SK-N-SH (cell line): ENCODE measurements at regions not wholly inside any gene's neighbourhood (a gene's known extent, or its start where the extent isn't known, plus 50 kb on each side); places are given as distances from the start of the nearest gene placed in this dataset.

ENCODE experiments used
- CTCF ChIA-PET: fragments of 300-600, 350-600 bp; formaldehyde crosslinking; extraction: SDS; loops from one replicate; lab custom pipeline; 2021; lab: Yijun Ruan, JAX
- POLR2A ChIA-PET: fragments of 350-600 bp; sonication (Branson Sonifier 250); formaldehyde crosslinking; extraction: SDS; loops from one replicate; lab custom pipeline; 2020; ENCODE audit warnings: antibody characterized with exemption, inconsistent platforms; lab: Yijun Ruan, JAX
- DNase-seq: peaks from one replicate; pipeline ENCODE4 v3.0.0; 2012
- H2AFZ ChIP-seq: fragments of 200-600 bp; sonication (generic); 2 replicates; pipeline ENCODE4 v1.8.1; 2016; ENCODE audit warnings: antibody characterized with exemption, mild to moderate bottlenecking, low read depth
- H3F3A ChIP-seq: fragments of 200-600 bp; sonication (generic); replicated peaks from 2 replicates; pipeline ENCODE3; 2016; ENCODE audit warnings: antibody characterized with exemption, mild to moderate bottlenecking; ENCODE audit not compliant: insufficient read depth
- H3K27ac ChIP-seq, 2 experiments: fragments of 200-500 bp in 1 of 2; fragments of 200-600 bp in 1 of 2; sonication (Bioruptor generic) in 1 of 2; sonication (generic), shearing (Covaris generic) in 1 of 2; 2 replicates each; pipeline versions ENCODE4 v1.5.1 to v1.6.1; 2014 to 2016; ENCODE audit warnings: low read depth in 2 of 2, inconsistent platforms in 1 of 2, low read length in 1 of 2, mild to moderate bottlenecking in 1 of 2, mixed read lengths in 1 of 2
- H3K27me3 ChIP-seq: fragments of 200-600 bp; sonication (generic), shearing (Covaris generic); 2 replicates; pipeline ENCODE4 v1.6.1; 2016; ENCODE audit warnings: mixed run types; ENCODE audit not compliant: insufficient read depth
- H3K36me3 ChIP-seq, 2 experiments: fragments of 200-500 bp in 1 of 2; fragments of 200-600 bp in 1 of 2; sonication (Bioruptor generic) in 1 of 2; sonication (generic) in 1 of 2; replicated peaks in 1 of 2; 2 replicates each; pipeline versions ENCODE3 to v1.5.1; 2014 to 2016; ENCODE audit warnings: low read length in 1 of 2, mild to moderate bottlenecking in 1 of 2; ENCODE audit not compliant: insufficient read depth in 2 of 2, control insufficient read depth in 1 of 2
- H3K4me1 ChIP-seq, 2 experiments: fragments of 200-500 bp in 1 of 2; fragments of 200-600 bp in 1 of 2; sonication (Bioruptor generic) in 1 of 2; sonication (generic), shearing (Covaris generic) in 1 of 2; 2 replicates each; pipeline versions ENCODE4 v1.5.1 to v1.6.1; 2014 to 2016; ENCODE audit warnings: low read depth in 1 of 2, low read length in 1 of 2, mixed run types in 1 of 2; ENCODE audit not compliant: insufficient read depth in 2 of 2, control insufficient read depth in 1 of 2
- H3K4me2 ChIP-seq: fragments of 200-600 bp; sonication (generic), shearing (Covaris generic); 2 replicates; pipeline ENCODE4 v1.6.1; 2017; ENCODE audit warnings: mixed run types
- H3K4me3 ChIP-seq, 2 experiments: fragments of 200-500 bp in 1 of 2; fragments of 200-600 bp in 1 of 2; sonication (Bioruptor generic) in 1 of 2; sonication (generic), shearing (Covaris generic) in 1 of 2; 2 replicates each; pipeline versions ENCODE4 v1.5.1 to v1.8.1; 2014 to 2016; ENCODE audit warnings: low read depth in 2 of 2, inconsistent platforms in 1 of 2, low read length in 1 of 2, mild to moderate bottlenecking in 1 of 2, mixed read lengths in 1 of 2, moderate library complexity in 1 of 2
- H3K79me2 ChIP-seq: fragments of 200-600 bp; sonication (generic); 2 replicates; pipeline ENCODE4 v1.8.1; 2017; ENCODE audit warnings: mild to moderate bottlenecking; ENCODE audit not compliant: insufficient read depth
- H3K9ac ChIP-seq: fragments of 200-600 bp; sonication (generic); 2 replicates; pipeline ENCODE4 v1.6.1; 2017; ENCODE audit warnings: mixed run types
- H3K9me2 ChIP-seq: fragments of 200-600 bp; sonication (generic); 2 replicates; pipeline ENCODE4 v1.6.1; 2017; ENCODE audit warnings: mixed run types
- H3K9me3 ChIP-seq: fragments of 200-600 bp; sonication (generic); 2 replicates; pipeline ENCODE4 v1.6.1; 2017; ENCODE audit warnings: mixed run types, mild to moderate bottlenecking, moderate library complexity
- H4K20me1 ChIP-seq: fragments of 200-600 bp; sonication (generic); 2 replicates; pipeline ENCODE4 v1.6.1; 2017; ENCODE audit warnings: mild to moderate bottlenecking, mixed run types; ENCODE audit not compliant: insufficient read depth
- EP300 ChIP-seq, 2 experiments: IDR thresholded peaks; 2 replicates each; pipeline versions ENCODE4 v1.4.0 to v1.6.1; 2012; ENCODE audit warnings: borderline replicate concordance in 1 of 2, low read depth in 1 of 2, low read length in 1 of 2
- FOSL2 ChIP-seq: IDR thresholded peaks from 2 replicates; pipeline ENCODE4 v1.4.0; 2012; ENCODE audit warnings: low read depth, mild to moderate bottlenecking, moderate library complexity, borderline replicate concordance
- FOXJ3 ChIP-seq: sonication (generic); formaldehyde crosslinking; IDR thresholded peaks from 2 replicates; pipeline ENCODE4 v1.5.1; 2020; ENCODE audit warnings: mild to moderate bottlenecking, missing genetic modification reagents
- FOXM1 ChIP-seq: IDR thresholded peaks from 2 replicates; pipeline ENCODE4 v1.4.0; 2012; ENCODE audit warnings: low read depth, mild to moderate bottlenecking
- MEF2A ChIP-seq: IDR thresholded peaks from 2 replicates; pipeline ENCODE4 v1.4.0; 2012; ENCODE audit warnings: low read depth, borderline replicate concordance
- MXI1 ChIP-seq: IDR thresholded peaks from 2 replicates; pipeline ENCODE4 v1.6.1; 2012; ENCODE audit warnings: mild to moderate bottlenecking, low read depth, low read length, improper control_type of control experiment
- NRF1 ChIP-seq: IDR thresholded peaks from 2 replicates; pipeline ENCODE4 v1.6.1; 2012; ENCODE audit warnings: low read depth, mild to moderate bottlenecking, low read length
- POLR2AphosphoS5 ChIP-seq: IDR thresholded peaks from 2 replicates; pipeline ENCODE4 v1.6.1; 2012; ENCODE audit warnings: low read depth, low read length
- RCOR1 ChIP-seq: fragments of 150-350 bp; IDR thresholded peaks from 2 replicates; pipeline ENCODE4 v1.6.1; 2017; ENCODE audit warnings: antibody characterized with exemption, low read length
- YY1 ChIP-seq: IDR thresholded peaks from 2 replicates; pipeline ENCODE4 v1.4.0; 2012; ENCODE audit warnings: low read depth, mild to moderate bottlenecking
- WGBS: methylation state at CpG from one replicate; pipeline ENCODE4 v1.1.6; 2017; ENCODE audit warnings: low lambda C conversion rate; 5-methylcytosine and 5-hydroxymethylcytosine counted together
- TF ChIP-seq, protein P1 (sequence below): fragments of 200-600 bp; sonication (generic); IDR thresholded peaks from 2 replicates; pipeline ENCODE4 v1.6.1; 2017; ENCODE audit warnings: antibody characterized with exemption, mild to moderate bottlenecking, moderate library complexity
- TF ChIP-seq, protein P2 (sequence below): IDR thresholded peaks from 2 replicates; pipeline ENCODE4; 2012
- TF ChIP-seq, protein P3 (sequence below): fragments of 150-350 bp; IDR thresholded peaks from 2 replicates; pipeline ENCODE4 v1.6.1; 2016; ENCODE audit warnings: mild to moderate bottlenecking, low read depth, low read length

DNA sequence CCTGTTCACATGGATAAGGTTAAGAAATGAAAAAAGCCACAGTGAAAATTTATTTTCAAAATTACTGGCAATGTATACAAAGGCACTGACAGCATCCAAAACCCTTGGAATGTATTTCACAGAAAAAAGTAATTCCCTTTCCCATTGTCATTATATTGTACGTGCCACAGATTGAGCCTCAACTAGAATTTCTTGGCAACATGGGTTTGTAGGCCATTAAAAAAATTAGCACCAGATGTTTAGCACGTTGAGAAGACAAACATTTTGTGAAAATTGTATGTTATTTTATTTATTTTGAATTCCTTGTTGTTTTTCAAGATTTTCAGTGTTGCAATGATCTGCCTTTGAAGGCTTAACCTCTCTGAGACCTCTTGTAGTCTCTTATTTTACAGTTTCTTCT lies 76.3 kb upstream of the EPHB3 start (continued):
- TF ChIP-seq, protein P1, sequence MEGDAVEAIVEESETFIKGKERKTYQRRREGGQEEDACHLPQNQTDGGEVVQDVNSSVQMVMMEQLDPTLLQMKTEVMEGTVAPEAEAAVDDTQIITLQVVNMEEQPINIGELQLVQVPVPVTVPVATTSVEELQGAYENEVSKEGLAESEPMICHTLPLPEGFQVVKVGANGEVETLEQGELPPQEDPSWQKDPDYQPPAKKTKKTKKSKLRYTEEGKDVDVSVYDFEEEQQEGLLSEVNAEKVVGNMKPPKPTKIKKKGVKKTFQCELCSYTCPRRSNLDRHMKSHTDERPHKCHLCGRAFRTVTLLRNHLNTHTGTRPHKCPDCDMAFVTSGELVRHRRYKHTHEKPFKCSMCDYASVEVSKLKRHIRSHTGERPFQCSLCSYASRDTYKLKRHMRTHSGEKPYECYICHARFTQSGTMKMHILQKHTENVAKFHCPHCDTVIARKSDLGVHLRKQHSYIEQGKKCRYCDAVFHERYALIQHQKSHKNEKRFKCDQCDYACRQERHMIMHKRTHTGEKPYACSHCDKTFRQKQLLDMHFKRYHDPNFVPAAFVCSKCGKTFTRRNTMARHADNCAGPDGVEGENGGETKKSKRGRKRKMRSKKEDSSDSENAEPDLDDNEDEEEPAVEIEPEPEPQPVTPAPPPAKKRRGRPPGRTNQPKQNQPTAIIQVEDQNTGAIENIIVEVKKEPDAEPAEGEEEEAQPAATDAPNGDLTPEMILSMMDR = no peak
- TF ChIP-seq FOXJ3 (CRISPR knock-in tag) (no peak), POLR2AphosphoS5 (no peak), RCOR1 (no peak), MEF2A (no peak), MXI1 (no peak)

DNA sequence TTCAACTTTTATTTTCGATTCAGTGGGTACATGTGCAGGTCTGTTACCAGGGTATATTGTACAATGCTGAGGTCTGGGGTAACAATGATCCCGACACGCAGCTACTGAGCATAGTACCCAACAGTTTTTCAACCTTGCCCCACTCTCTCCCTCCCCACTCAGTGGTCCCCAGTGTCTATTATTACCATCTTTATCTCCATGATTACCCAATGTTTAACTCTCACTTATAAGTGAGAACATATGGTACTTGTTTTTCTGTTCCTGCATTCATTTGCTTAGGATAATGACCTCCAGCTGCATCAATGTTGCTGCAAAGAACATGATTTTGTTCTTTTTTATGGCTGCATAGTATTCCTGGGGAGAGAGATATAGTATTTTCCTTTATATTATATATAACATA lies 75.7 kb upstream of the EPHB3 start:
- no peak overlapping the region for H2AFZ ChIP-seq
- DNase-seq = no peak
- POLR2A ChIA-PET = no interaction called here
- H3K36me3 ChIP-seq = no peaks in the 10 kb centered on the region
- TF ChIP-seq YY1 = no peak
- TF ChIP-seq, protein P2, sequence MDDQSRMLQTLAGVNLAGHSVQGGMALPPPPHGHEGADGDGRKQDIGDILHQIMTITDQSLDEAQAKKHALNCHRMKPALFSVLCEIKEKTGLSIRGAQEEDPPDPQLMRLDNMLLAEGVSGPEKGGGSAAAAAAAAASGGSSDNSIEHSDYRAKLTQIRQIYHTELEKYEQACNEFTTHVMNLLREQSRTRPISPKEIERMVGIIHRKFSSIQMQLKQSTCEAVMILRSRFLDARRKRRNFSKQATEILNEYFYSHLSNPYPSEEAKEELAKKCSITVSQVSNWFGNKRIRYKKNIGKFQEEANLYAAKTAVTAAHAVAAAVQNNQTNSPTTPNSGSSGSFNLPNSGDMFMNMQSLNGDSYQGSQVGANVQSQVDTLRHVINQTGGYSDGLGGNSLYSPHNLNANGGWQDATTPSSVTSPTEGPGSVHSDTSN = no peak
- TF ChIP-seq POLR2AphosphoS5 = no peak
- TF ChIP-seq, protein P3, sequence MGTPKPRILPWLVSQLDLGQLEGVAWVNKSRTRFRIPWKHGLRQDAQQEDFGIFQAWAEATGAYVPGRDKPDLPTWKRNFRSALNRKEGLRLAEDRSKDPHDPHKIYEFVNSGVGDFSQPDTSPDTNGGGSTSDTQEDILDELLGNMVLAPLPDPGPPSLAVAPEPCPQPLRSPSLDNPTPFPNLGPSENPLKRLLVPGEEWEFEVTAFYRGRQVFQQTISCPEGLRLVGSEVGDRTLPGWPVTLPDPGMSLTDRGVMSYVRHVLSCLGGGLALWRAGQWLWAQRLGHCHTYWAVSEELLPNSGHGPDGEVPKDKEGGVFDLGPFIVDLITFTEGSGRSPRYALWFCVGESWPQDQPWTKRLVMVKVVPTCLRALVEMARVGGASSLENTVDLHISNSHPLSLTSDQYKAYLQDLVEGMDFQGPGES = no peak
- no peak for TF ChIP-seq RCOR1
- TF ChIP-seq FOXM1 = no peak
- TF ChIP-seq NRF1 = no peak
- TF ChIP-seq FOSL2 = no peak
- TF ChIP-seq MXI1 = no peak
- no peak for TF ChIP-seq EP300 (IDR thresholded peaks at IDR 0.05; ENCODE audit: borderline replicate concordance in 1 of 2, low read depth in 1 of 2, low read length in 1 of 2)
- TF ChIP-seq, all 33 proteins: peak for 0
- Histone ChIP-seq H3K9ac (no peak overlapping the region), H3K4me3 (no peak overlapping the region), H3K79me2 (no peaks in the 10 kb centered on the region), H3K9me3 (no peaks in the 10 kb centered on the region), H3F3A (no peaks in the 10 kb centered on the region), H3K9me2 (no peaks in the 10 kb centered on the region), H3K27ac (no peak overlapping the region), H3K4me1 (no peaks in the 10 kb centered on the region), H4K20me1 (no peaks in the 10 kb centered on the region), H3K4me2 (no peak overlapping the region), H3K27me3 (peaks cover 51% of the 10 kb centered on the region)
- CTCF ChIA-PET = interaction anchor here (3.2 kb wide), 1 partner anchor 28 kb away, joined by 18 read pairs; no protein-coding TSS in a partner anchor
- 52% methylated on average over 3 of the region's 3 CpGs for WGBS
